NCI-H2196 (cell line): ENCODE measurements at regions not wholly inside any gene's neighbourhood (a gene's known extent, or its start where the extent isn't known, plus 50 kb on each side); places are given as distances from the start of the nearest gene placed in this dataset.
A peak's percentile ranks its signal among the peaks of the same experiment; 100 is the strongest.
"Not testable (repeated sequence)": the region's sequence is repeated elsewhere in the genome, so short reads cannot be mapped to it uniquely, and the experiment has no call there.

ENCODE experiments used
- DNase-seq: peaks from one replicate; lab custom pipeline; 2025; ENCODE audit not compliant: unreplicated experiment; lab: John Stamatoyannopoulos, UW

DNA sequence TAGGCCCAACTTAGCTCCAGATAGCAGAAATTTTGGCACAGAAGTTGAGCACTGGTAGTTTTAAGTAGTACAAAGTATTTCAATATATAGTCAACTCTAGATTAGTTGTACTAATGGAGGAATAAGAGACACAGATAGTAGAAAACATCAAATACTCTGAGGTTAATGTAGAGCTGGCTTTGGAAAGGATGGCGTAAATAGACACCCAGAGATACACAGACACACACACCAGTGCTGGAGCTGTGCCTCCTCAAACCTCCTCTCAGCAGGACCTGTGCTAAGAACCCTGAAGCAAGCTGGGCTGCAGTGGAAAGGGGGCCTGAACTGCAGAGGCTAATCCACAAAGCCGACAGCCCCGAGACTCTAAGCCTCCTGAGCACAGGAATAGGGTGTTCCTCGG, 67.0 kb upstream of the EDEM3 start:
- no peak for DNase-seq

DNA sequence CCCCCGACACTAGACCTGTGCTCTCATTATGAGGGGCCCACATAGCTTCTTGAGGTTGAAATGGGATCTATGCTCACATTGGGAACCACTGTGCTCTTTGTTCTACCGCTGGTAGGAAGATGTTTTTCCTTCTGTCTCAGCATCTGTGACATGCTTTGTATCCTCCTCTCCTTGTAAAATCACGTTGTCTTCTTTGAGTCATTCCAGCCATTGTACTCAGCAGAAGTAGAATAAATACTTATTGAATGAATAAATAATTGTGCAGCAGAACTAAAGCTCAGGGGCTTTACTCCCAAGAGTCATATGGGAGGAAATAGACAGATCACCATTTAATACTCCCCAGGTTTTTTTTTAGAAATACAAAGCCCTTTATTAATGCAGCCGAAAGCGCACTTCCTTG, 66.3 kb upstream of the EDEM3 start:
- no peak for DNase-seq

GRCh38 chr1:184820218-184820750, 65.6 kb upstream of the EDEM3 start:
- DNase-seq = no peak

DNA sequence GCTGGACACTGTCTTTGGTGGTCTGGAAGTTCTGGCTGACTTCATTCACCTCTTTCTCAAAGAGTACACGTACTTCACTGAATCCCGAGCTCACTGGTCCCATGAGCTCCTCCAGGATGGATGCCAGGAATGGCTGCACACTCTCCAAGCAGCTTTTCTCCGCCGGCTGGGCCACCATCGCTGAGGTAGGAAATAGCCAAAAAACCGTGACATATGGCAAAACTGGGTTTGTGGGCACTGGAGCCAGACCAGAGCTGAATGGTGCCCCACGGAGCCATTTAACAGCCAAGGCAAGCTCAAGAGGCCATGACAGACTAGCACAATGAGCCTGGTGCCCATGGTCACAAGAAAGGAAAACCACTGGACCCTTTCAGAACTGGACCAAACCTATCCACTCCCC, 64.0 kb upstream of the EDEM3 start:
- DNase-seq = no peak

GRCh38 chr1:184817003-184817402, 62.3 kb upstream of the EDEM3 start:
- not testable (repeated sequence) for DNase-seq

GRCh38 chr1:184813528-184814089, 59.0 kb upstream of the EDEM3 start:
- DNase-seq = no peak

- DNase-seq = no peak
Measured at GRCh38 chr1:184811439-184812111, 56.9 kb upstream of the EDEM3 start.

DNA sequence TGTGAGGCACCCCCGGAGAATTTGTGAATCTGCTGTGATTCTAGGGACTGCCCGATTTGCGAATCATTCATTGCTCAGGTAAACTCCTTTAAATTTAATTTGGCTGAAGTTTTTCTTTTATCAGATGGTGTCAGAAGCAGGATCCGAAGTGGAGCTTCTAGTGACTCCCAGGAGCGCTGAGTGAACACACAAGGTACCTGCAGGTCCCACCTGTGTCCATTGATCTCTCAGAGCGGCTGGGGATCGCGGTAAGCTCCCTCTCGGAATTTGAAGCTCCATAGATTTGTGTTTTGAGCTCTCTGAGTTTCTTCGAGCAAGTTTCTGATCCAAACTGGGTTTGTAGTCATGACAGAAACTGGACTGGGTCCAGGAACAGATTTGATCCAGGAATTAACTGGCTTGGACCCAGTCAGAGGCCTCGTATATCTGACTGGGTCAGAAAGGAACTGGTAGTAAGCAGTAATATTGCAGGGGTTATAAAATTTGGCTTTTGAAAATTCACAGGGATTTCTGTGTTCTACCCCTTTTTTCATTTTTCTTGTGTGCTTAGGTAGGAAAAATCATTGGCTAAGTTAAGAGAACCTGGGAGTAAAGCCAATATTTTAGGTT, 56.2 kb upstream of the EDEM3 start:
- DNase-seq = no peak

GRCh38 chr1:184806296-184806721, 51.7 kb upstream of the EDEM3 start:
- no peak for DNase-seq

DNA sequence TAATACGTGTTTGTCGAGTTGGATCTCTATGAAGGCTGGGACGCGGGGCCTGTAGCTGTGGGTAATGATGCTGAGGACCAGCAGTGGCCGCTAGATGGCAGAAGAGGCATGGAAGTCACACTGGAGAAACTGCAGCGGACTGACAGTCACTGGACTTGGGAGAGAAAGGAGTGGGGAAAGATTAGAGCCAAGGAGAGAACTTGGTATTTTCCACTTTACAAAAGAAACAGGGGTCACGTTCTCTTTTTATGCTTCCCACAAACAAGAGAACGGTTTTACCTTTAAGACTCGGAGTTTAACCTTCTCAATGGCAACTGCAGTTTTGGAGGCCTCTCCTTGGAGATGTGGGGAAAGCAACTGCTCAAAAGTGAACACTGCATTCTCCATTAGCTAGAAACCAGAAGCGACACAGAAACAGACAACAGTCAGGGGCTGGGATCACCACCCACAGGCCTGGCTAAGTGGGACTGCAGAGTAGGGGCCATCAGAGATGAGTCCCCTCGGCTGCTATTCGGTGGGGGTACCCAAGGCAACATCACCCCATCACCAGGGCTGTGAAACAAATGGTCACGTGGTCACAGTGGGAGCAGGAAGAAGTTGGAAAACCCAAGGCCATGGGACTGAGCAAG, 51.1 kb upstream of the EDEM3 start:
- peak; percentile 81 for DNase-seq
